Transverse colon (tissue), 4 donors: ENCODE measurements at regions not wholly inside any gene's neighbourhood (a gene's known extent, or its start where the extent isn't known, plus 50 kb on each side); places are given as distances from the start of the nearest gene placed in this dataset.

Experiments used
- CTCF ChIP-seq, 5 experiments: fragments of 200-600 bp in 3 of 5; fragments of 450-650 bp in 2 of 5; sonication (generic) in 3 of 5; IDR thresholded peaks; 1 replicate in 2 of 5; 2 replicates in 3 of 5; pipeline ENCODE4 v1.5.1; 2016 to 2017; ENCODE audit warnings: antibody characterized with exemption in 5 of 5, inconsistent platforms in 3 of 5, mild to moderate bottlenecking in 2 of 5, moderate library complexity in 1 of 5
- EP300 ChIP-seq: sonication (generic); formaldehyde crosslinking; IDR thresholded peaks from one replicate; pipeline ENCODE4 v1.6.1; 2017; ENCODE audit warnings: antibody characterized with exemption, low read depth
- POLR2A ChIP-seq: fragments of 450-650 bp; IDR thresholded peaks from one replicate; pipeline ENCODE4 v1.6.1; 2016; ENCODE audit warnings: antibody characterized with exemption, mild to moderate bottlenecking, moderate library complexity
- POLR2AphosphoS5 ChIP-seq, 3 donors: sonication (generic); formaldehyde crosslinking; IDR thresholded peaks; one replicate each; pipeline ENCODE4 v1.6.1; 2016; ENCODE audit warnings: antibody characterized with exemption in 3 of 3

DNA sequence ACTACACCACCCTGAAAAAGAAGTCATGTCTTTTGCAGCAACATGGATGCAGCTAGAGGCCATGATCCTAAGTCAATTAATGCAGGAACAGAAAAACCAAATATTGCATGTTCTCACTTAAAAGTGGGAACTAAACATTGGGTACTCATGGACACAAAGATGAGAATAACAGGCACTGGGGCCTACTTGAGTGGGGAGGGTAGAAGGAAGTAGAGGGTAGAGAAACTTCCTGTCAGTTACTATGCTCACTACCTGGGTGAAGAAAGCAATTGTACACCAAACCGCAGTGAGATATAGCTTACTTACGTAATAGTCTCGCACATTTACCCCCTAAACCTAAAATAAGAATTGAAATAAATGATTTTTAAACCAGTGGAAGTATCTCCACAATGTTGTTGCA is 480.5 kb upstream of the ARRDC4 start:
- no peak for TF ChIP-seq CTCF (IDR thresholded peaks at IDR 0.05)
- TF ChIP-seq EP300 = no peak
- no peak for TF ChIP-seq POLR2AphosphoS5 (IDR thresholded peaks at IDR 0.05)
- no peak for TF ChIP-seq POLR2A
